GM21528 (cell line): ENCODE measurements at regions not wholly inside any gene's neighbourhood (a gene's known extent, or its start where the extent isn't known, plus 50 kb on each side); places are given as distances from the start of the nearest gene placed in this dataset.
"Not testable (repeated sequence)": the region's sequence is repeated elsewhere in the genome, so short reads cannot be mapped to it uniquely, and the experiment has no call there.

Source experiments
- ATAC-seq: cut with Tn5 transposase; IDR thresholded peaks from one replicate; pipeline ENCODE4 v1.9.1; 2021; ENCODE audit warnings: mild to moderate bottlenecking, moderate library complexity; ENCODE audit not compliant: unreplicated experiment, low FRiP score

GRCh38 chr1:157460381-157460780, 91.9 kb downstream of the FCRL5 start:
- ATAC-seq, result no peak

GRCh38 chr1:157457279-157457678, 95.0 kb downstream of the FCRL5 start:
- ATAC-seq, result no peak

GRCh38 chr1:157455318-157455717, 97.0 kb downstream of the FCRL5 start:
- no peak for ATAC-seq

GRCh38 chr1:157450106-157450505, 102.2 kb downstream of the FCRL5 start:
- no peak for ATAC-seq

- ATAC-seq, result no peak
These were observed 103.7 kb downstream of the FCRL5 start for GRCh38 chr1:157448636-157449035.

- not testable (repeated sequence) for ATAC-seq
These were observed 106.0 kb downstream of the FCRL5 start for GRCh38 chr1:157446356-157446755.

GRCh38 chr1:157445616-157446140, 106.6 kb downstream of the FCRL5 start:
- ATAC-seq, result not testable (repeated sequence)

GRCh38 chr1:157442065-157442464, 110.2 kb downstream of the FCRL5 start:
- ATAC-seq, result no peak

- no peak for ATAC-seq
These were observed 112.9 kb downstream of the FCRL5 start for GRCh38 chr1:157439302-157439954.

- no peak for ATAC-seq
These were observed 113.7 kb downstream of the FCRL5 start for GRCh38 chr1:157438613-157439012.

- no peak for ATAC-seq
These were observed 114.2 kb downstream of the FCRL5 start for GRCh38 chr1:157438146-157438545.

- no peak for ATAC-seq
These were observed 115.0 kb downstream of the FCRL5 start for GRCh38 chr1:157437296-157437695.

GRCh38 chr1:157431751-157432150, 120.6 kb downstream of the FCRL5 start:
- no peak for ATAC-seq

- no peak for ATAC-seq
These were observed 122.6 kb downstream of the FCRL5 start for GRCh38 chr1:157429601-157430240.

- ATAC-seq, result not testable (repeated sequence)
These were observed 128.6 kb downstream of the FCRL5 start for GRCh38 chr1:157423764-157424163.

GRCh38 chr1:157419845-157420542, 132.3 kb downstream of the FCRL5 start:
- no peak for ATAC-seq

GRCh38 chr1:157418659-157419058, 133.7 kb downstream of the FCRL5 start:
- no peak for ATAC-seq

- no peak for ATAC-seq
These were observed 134.1 kb downstream of the FCRL5 start for GRCh38 chr1:157418231-157418630.

GRCh38 chr1:157415661-157416060, 136.7 kb downstream of the FCRL5 start:
- ATAC-seq, result no peak

- ATAC-seq, result no peak
These were observed 140.0 kb downstream of the FCRL5 start for GRCh38 chr1:157412308-157412707.

GRCh38 chr1:157411769-157412168, 140.5 kb downstream of the FCRL5 start:
- no peak for ATAC-seq
